Neural progenitor cell (in vitro differentiated cells): ENCODE measurements at regions not wholly inside any gene's neighbourhood (a gene's known extent, or its start where the extent isn't known, plus 50 kb on each side); places are given as distances from the start of the nearest gene placed in this dataset.

Experiments used
- DNase-seq: peaks from one replicate; pipeline ENCODE4 v3.0.0-alpha.2; 2016; ENCODE audit warnings: low spot score
- H2AFZ ChIP-seq: fragments of 200-600 bp; sonication (generic); replicated peaks from 2 replicates; pipeline ENCODE4 v1.6.1; 2016; ENCODE audit warnings: antibody characterized with exemption
- H3F3A ChIP-seq: fragments of 200-600 bp; sonication (generic); 2 replicates; pipeline ENCODE4 v1.6.1; 2016; ENCODE audit warnings: antibody characterized with exemption, low read depth
- H3K27ac ChIP-seq: fragments of 200-600 bp; sonication (generic); 2 replicates; pipeline ENCODE4 v1.5.1; 2016; ENCODE audit warnings: mild to moderate bottlenecking
- H3K27me3 ChIP-seq: fragments of 200-600 bp; sonication (generic); 2 replicates; pipeline ENCODE4 v1.6.1; 2016; ENCODE audit warnings: mild to moderate bottlenecking, moderate library complexity
- H3K36me3 ChIP-seq: fragments of 200-600 bp; sonication (generic); 2 replicates; pipeline ENCODE4 v1.5.1; 2016
- H3K4me1 ChIP-seq: fragments of 200-600 bp; sonication (generic); 2 replicates; pipeline ENCODE4 v1.6.1; 2016; ENCODE audit warnings: mixed run types
- H3K4me2 ChIP-seq: fragments of 200-600 bp; sonication (generic); 2 replicates; pipeline ENCODE4 v1.6.1; 2016
- H3K4me3 ChIP-seq: fragments of 200-600 bp; sonication (generic); 2 replicates; pipeline ENCODE4 v1.5.1; 2016
- H3K79me2 ChIP-seq: fragments of 200-600 bp; sonication (generic); 2 replicates; pipeline ENCODE4 v1.6.1; 2016; ENCODE audit warnings: low read depth
- H3K9ac ChIP-seq: fragments of 200-600 bp; sonication (generic); 2 replicates; pipeline ENCODE4 v1.6.1; 2016
- H3K9me3 ChIP-seq: fragments of 200-600 bp; sonication (generic); 2 replicates; pipeline ENCODE4 v1.5.1; 2016; ENCODE audit warnings: low read depth
- H4K20me1 ChIP-seq: fragments of 200-600 bp; sonication (generic); 2 replicates; pipeline ENCODE4 v1.6.1; 2016; ENCODE audit warnings: low read depth
- H3K27ac Mint-ChIP-seq: 3 replicates; pipeline ENCODE4 v1.8.0; 2021; ENCODE audit warnings: mixed read lengths
- H3K27me3 Mint-ChIP-seq: 2 replicates; pipeline ENCODE4 v1.8.0; 2022; ENCODE audit warnings: low read depth, mild to moderate bottlenecking, inconsistent platforms, moderate library complexity, mixed read lengths; ENCODE audit not compliant: insufficient read depth
- H3K36me3 Mint-ChIP-seq: 3 replicates; pipeline ENCODE4 v1.8.0; 2021; ENCODE audit warnings: mixed read lengths
- H3K4me1 Mint-ChIP-seq: 3 replicates; pipeline ENCODE4 v1.8.0; 2021; ENCODE audit warnings: mixed read lengths
- H3K4me3 Mint-ChIP-seq: 3 replicates; pipeline ENCODE4 v1.8.0; 2021; ENCODE audit warnings: mild to moderate bottlenecking, moderate library complexity, mixed read lengths
- H3K9me3 Mint-ChIP-seq: 3 replicates; pipeline ENCODE4 v1.8.0; 2020; ENCODE audit warnings: mixed read lengths
- EZH2 ChIP-seq: fragments of 200-600 bp; sonication (generic); IDR thresholded peaks from 2 replicates; pipeline ENCODE4 v1.6.1; 2017; ENCODE audit warnings: antibody characterized with exemption, mild to moderate bottlenecking, moderate library complexity
- EZH2phosphoT487 ChIP-seq: fragments of 200-600 bp; sonication (generic); IDR thresholded peaks from 2 replicates; pipeline ENCODE4 v1.6.1; 2017; ENCODE audit warnings: antibody characterized with exemption
- TF ChIP-seq, protein P1 (sequence below): fragments of 200-600 bp; sonication (generic); IDR thresholded peaks from 2 replicates; pipeline ENCODE4 v1.5.1; 2017; ENCODE audit warnings: antibody characterized with exemption, mild to moderate bottlenecking

DNA sequence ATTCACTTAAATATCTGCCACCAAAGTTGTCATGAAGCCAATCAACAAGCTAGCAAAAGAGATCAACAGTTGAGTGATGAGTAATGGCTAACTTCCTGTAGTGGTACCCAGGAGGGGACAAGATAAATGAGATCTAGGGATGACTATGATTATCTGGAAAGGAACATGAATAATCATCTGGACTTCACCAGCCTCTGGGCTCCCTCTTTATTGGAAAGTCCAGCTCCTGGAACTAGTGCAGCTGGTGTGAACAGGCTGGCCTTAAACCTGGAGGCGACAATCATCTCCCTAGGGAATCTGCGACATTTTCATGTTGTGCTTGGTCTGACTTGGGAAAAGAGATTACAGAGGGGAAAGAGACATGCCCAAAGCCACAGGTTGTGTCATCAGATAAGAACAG, 518.6 kb downstream of the GRIN2A start:
- Mint-ChIP-seq H3K9me3 (no peaks in the 10 kb centered on the region), H3K4me1 (peaks cover 4% of the 10 kb centered on the region), H3K36me3 (no peaks in the 10 kb centered on the region), H3K27me3 (peaks cover 8% of the 10 kb centered on the region), H3K4me3 (no peak overlapping the region), H3K27ac (no peak overlapping the region)
- no peak for DNase-seq
- TF ChIP-seq EZH2 (no peak), EZH2phosphoT487 (no peak)
- TF ChIP-seq, protein P1, sequence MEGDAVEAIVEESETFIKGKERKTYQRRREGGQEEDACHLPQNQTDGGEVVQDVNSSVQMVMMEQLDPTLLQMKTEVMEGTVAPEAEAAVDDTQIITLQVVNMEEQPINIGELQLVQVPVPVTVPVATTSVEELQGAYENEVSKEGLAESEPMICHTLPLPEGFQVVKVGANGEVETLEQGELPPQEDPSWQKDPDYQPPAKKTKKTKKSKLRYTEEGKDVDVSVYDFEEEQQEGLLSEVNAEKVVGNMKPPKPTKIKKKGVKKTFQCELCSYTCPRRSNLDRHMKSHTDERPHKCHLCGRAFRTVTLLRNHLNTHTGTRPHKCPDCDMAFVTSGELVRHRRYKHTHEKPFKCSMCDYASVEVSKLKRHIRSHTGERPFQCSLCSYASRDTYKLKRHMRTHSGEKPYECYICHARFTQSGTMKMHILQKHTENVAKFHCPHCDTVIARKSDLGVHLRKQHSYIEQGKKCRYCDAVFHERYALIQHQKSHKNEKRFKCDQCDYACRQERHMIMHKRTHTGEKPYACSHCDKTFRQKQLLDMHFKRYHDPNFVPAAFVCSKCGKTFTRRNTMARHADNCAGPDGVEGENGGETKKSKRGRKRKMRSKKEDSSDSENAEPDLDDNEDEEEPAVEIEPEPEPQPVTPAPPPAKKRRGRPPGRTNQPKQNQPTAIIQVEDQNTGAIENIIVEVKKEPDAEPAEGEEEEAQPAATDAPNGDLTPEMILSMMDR = no peak
- Histone ChIP-seq H3K9me3 (no peaks in the 10 kb centered on the region), H3K4me3 (no peak overlapping the region), H3F3A (no peaks in the 10 kb centered on the region), H3K79me2 (no peaks in the 10 kb centered on the region), H3K9ac (no peak overlapping the region), H3K27me3 (no peaks in the 10 kb centered on the region), H3K27ac (no peak overlapping the region), H2AFZ (no peak overlapping the region), H4K20me1 (no peaks in the 10 kb centered on the region), H3K4me1 (no peaks in the 10 kb centered on the region), H3K4me2 (no peak overlapping the region), H3K36me3 (no peaks in the 10 kb centered on the region)

DNA sequence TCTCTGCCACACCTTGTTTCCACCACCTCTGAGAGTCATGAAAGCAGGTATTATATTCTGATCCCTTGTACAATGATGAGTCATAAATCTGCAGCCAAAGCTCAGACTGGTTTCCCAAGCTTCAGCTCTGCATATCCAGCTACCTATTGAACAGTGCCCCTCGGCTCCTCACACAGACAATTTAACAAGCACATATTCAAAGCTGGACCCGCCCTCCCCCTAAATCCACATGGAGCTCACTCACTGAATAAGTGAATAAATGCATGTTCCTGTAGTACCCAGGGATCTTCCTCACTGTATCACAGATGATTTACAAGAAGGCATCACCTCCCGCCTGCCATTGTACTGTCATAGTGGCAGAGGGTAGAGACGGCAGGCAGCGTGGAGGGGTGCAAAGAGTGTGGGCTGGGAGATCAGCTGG, 516.4 kb downstream of the GRIN2A start:
- H3K36me3 Mint-ChIP-seq = no peaks in the 10 kb centered on the region
- Histone ChIP-seq H3K4me3 (no peak overlapping the region), H3F3A (peaks cover 7% of the 10 kb centered on the region), H3K4me1 (peaks cover 15% of the 10 kb centered on the region), H3K9me3 (no peaks in the 10 kb centered on the region), H3K79me2 (no peaks in the 10 kb centered on the region), H3K9ac (no peak overlapping the region), H3K36me3 (no peaks in the 10 kb centered on the region), H3K4me2 (no peak overlapping the region), H2AFZ (no peak overlapping the region), H3K27me3 (no peaks in the 10 kb centered on the region), H4K20me1 (no peaks in the 10 kb centered on the region), H3K27ac (no peak overlapping the region)
- DNase-seq = no peak
- H3K4me1 Mint-ChIP-seq = peaks cover 4% of the 10 kb centered on the region
- H3K27me3 Mint-ChIP-seq = peaks cover 6% of the 10 kb centered on the region
- no peaks in the 10 kb centered on the region for H3K9me3 Mint-ChIP-seq
- no peak overlapping the region for H3K4me3 Mint-ChIP-seq
- no peak overlapping the region for H3K27ac Mint-ChIP-seq
- no peak for TF ChIP-seq EZH2
- no peak for TF ChIP-seq EZH2phosphoT487
- TF ChIP-seq, protein P1 = no peak

DNA sequence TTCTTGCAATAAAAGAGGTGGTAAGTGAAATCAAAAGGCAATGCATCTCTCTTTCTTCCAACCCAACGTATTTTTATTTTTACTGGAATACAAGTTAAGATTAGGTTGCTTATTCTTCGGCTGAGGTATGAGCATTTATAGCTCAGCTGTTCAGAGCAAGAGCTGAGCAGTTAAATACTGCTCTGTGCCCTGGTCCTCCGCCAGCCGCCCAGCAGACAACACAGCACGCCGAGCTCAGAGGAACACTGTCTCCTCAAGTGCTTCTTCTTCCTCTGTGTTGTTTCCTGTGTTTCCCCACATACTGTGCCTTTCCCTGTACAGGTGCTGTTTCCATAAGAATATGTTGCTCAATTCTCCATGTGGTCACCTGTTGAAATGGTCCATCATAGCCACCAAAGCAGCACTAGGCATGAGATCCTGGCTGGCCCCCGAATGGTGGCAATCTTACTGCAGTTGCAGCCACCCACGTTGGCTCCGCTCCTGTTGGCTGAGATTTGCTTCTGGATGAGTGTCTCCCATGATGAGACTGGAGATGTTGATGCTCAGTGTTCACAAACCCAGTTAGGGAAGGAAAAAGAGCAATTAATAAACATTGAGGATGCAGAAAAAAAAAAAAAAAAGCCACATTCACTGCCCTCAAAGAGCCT, 515.3 kb downstream of the GRIN2A start:
- TF ChIP-seq, protein P1 = no peak
- no peak for TF ChIP-seq EZH2phosphoT487
- TF ChIP-seq EZH2 = no peak
- Mint-ChIP-seq H3K9me3 (no peaks in the 10 kb centered on the region), H3K4me1 (peaks cover 4% of the 10 kb centered on the region), H3K27ac (no peak overlapping the region), H3K36me3 (no peaks in the 10 kb centered on the region), H3K27me3 (peaks cover 3% of the 10 kb centered on the region), H3K4me3 (no peak overlapping the region)
- Histone ChIP-seq H3K27me3 (no peaks in the 10 kb centered on the region), H3K9me3 (no peaks in the 10 kb centered on the region), H3K4me2 (no peak overlapping the region), H3K79me2 (no peaks in the 10 kb centered on the region), H3K4me3 (no peak overlapping the region), H2AFZ (no peak overlapping the region), H3K9ac (no peak overlapping the region), H4K20me1 (no peaks in the 10 kb centered on the region), H3K4me1 (peaks cover 15% of the 10 kb centered on the region), H3K36me3 (no peaks in the 10 kb centered on the region), H3F3A (peaks cover 7% of the 10 kb centered on the region), H3K27ac (no peak overlapping the region)
- DNase-seq = no peak
